CD8-positive, alpha-beta memory T cell (primary cell): ENCODE measurements at regions not wholly inside any gene's neighbourhood (a gene's known extent, or its start where the extent isn't known, plus 50 kb on each side); places are given as distances from the start of the nearest gene placed in this dataset.

Experiments used
- CTCF ChIA-PET: fragments of 350-600 bp; sonication (Branson Sonifier 250); formaldehyde crosslinking; loops from one replicate; lab custom pipeline; 2021; ENCODE audit warnings: antibody characterized with exemption; lab: Charles Lee
- POLR2A ChIA-PET: fragments of 350-600 bp; sonication (Branson Sonifier 250); formaldehyde crosslinking; loops from one replicate; lab custom pipeline; 2021; ENCODE audit warnings: antibody characterized with exemption; lab: Charles Lee
- DNase-seq, 5 donors: peaks; one replicate each; pipeline versions ENCODE4 v3.0.0 to v3.0.0-alpha.2; 2020 to 2022; ENCODE audit warnings: mixed read lengths in 1 of 5
- H3K27ac ChIP-seq: one replicate; pipeline ENCODE4 v1.7.0; 2013; ENCODE audit warnings: low read depth, mild to moderate bottlenecking, low read length, moderate library complexity
- H3K27me3 ChIP-seq: 2 replicates; pipeline ENCODE4 v1.7.0; 2013; ENCODE audit warnings: low read length, mild to moderate bottlenecking; ENCODE audit not compliant: insufficient read depth, poor library complexity, severe bottlenecking
- H3K36me3 ChIP-seq: 2 replicates; pipeline ENCODE4 v1.7.0; 2013; ENCODE audit warnings: mild to moderate bottlenecking, low read length, moderate library complexity; ENCODE audit not compliant: insufficient read depth
- H3K4me1 ChIP-seq: 2 replicates; pipeline ENCODE4 v1.7.0; 2013; ENCODE audit warnings: mild to moderate bottlenecking, low read length, moderate library complexity; ENCODE audit not compliant: insufficient read depth
- H3K4me3 ChIP-seq: 2 replicates; pipeline ENCODE4 v1.7.0; 2013; ENCODE audit warnings: mild to moderate bottlenecking, low read length
- H3K9me3 ChIP-seq: 2 replicates; pipeline ENCODE4 v1.7.0; 2013; ENCODE audit warnings: mild to moderate bottlenecking, low read length
- H3K27ac Mint-ChIP-seq, 8 donors: one replicate each; pipeline ENCODE4 v1.8.0; 2020 to 2021; ENCODE audit warnings: mixed read lengths in 8 of 8, mild to moderate bottlenecking in 6 of 8, inconsistent platforms in 3 of 8, moderate library complexity in 3 of 8
- H3K27me3 Mint-ChIP-seq, 2 donors: one replicate each; pipeline ENCODE4 v1.8.0; 2020 to 2021; ENCODE audit warnings: mixed read lengths in 2 of 2, mild to moderate bottlenecking in 1 of 2, moderate library complexity in 1 of 2
- H3K36me3 Mint-ChIP-seq, 3 donors: one replicate each; pipeline ENCODE4 v1.8.0; 2020 to 2021; ENCODE audit warnings: mixed read lengths in 3 of 3, inconsistent platforms in 1 of 3, mild to moderate bottlenecking in 1 of 3
- H3K4me1 Mint-ChIP-seq, 3 donors: one replicate each; pipeline ENCODE4 v1.8.0; 2020 to 2021; ENCODE audit warnings: mixed read lengths in 3 of 3, inconsistent platforms in 1 of 3, mild to moderate bottlenecking in 1 of 3
- H3K4me3 Mint-ChIP-seq, 7 donors: one replicate each; pipeline ENCODE4 v1.8.0; 2020 to 2021; ENCODE audit warnings: mixed read lengths in 7 of 7, mild to moderate bottlenecking in 6 of 7, moderate library complexity in 4 of 7, inconsistent platforms in 2 of 7
- H3K9me3 Mint-ChIP-seq, 5 donors: one replicate each; pipeline ENCODE4 v1.8.0; 2020 to 2022; ENCODE audit warnings: mixed read lengths in 5 of 5, mild to moderate bottlenecking in 3 of 5, moderate library complexity in 2 of 5, inconsistent platforms in 1 of 5

DNA sequence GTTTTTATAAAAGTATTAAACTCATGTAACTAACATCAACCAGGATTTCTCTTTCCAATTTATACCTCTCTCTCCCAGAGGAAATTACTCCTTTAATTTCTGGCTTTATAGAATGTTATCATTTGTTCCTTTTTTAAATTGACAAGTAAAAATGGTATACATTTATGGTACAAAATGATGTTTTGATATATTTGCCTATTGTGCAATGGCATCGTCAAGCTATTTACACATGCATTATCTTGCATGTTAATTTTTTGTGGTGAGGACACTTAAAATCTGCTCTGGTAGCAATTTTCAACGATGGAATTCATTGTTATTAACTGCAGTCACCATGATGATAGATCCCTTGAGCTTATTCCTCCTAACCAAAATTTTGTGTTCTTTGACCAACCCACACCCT, 149.0 kb upstream of the NAV3 start:
- H3K4me1 ChIP-seq: no peaks in the 10 kb centered on the region
- no peak overlapping the region for H3K4me3 Mint-ChIP-seq
- no peaks in the 10 kb centered on the region for H3K4me1 Mint-ChIP-seq
- no peak overlapping the region for H3K27ac Mint-ChIP-seq
- H3K4me3 ChIP-seq: no peak overlapping the region
- peaks cover 0 to 23% (median 7%) of the 10 kb centered on the region in 5 donors for H3K9me3 Mint-ChIP-seq
- no peak overlapping the region for H3K27ac ChIP-seq
- H3K9me3 ChIP-seq: no peaks in the 10 kb centered on the region
- no peaks in the 10 kb centered on the region for H3K36me3 ChIP-seq
- CTCF ChIA-PET: no interaction called here
- POLR2A ChIA-PET: no interaction called here
- no peaks in the 10 kb centered on the region for H3K27me3 ChIP-seq
- no peaks in the 10 kb centered on the region for H3K36me3 Mint-ChIP-seq
- no peaks in the 10 kb centered on the region for H3K27me3 Mint-ChIP-seq
- DNase-seq: no peak

DNA sequence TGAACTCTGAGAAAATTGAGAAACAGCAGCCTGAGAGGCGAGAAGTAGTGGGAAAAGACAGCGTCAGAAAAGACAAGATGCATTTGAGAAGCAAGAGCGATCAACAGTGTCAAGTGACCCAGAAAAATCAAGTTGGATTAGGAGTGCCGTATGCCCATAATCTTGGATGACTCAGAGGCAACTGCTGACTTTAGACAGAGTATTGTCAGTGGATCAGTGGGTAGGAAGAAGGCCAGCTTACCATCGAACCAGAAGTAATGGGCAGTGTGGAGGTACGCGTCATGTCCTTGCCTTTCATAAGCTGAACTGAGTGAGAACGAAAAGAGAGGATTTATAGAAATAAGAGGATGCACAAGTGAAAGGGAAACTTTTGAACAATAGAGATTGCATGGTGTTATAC, 151.0 kb upstream of the NAV3 start:
- H3K36me3 Mint-ChIP-seq: no peaks in the 10 kb centered on the region
- no peak overlapping the region for H3K27ac ChIP-seq
- no peaks in the 10 kb centered on the region for H3K27me3 Mint-ChIP-seq
- peaks cover 0 to 23% (median 7%) of the 10 kb centered on the region in 5 donors for H3K9me3 Mint-ChIP-seq
- ChIA-PET POLR2A (no interaction called here), CTCF (no interaction called here)
- H3K27ac Mint-ChIP-seq: no peak overlapping the region
- no peaks in the 10 kb centered on the region for H3K27me3 ChIP-seq
- no peaks in the 10 kb centered on the region for H3K4me1 ChIP-seq
- no peaks in the 10 kb centered on the region for H3K9me3 ChIP-seq
- H3K4me3 ChIP-seq: no peak overlapping the region
- DNase-seq: no peak
- no peaks in the 10 kb centered on the region for H3K36me3 ChIP-seq
- H3K4me1 Mint-ChIP-seq: no peaks in the 10 kb centered on the region
- peak overlapping the region in 1 of 7 donors; percentile 37 for H3K4me3 Mint-ChIP-seq

GRCh38 chr12:77678621-77679020, 152.1 kb upstream of the NAV3 start:
- H3K27ac Mint-ChIP-seq: no peak overlapping the region
- H3K27me3 ChIP-seq: no peaks in the 10 kb centered on the region
- H3K27ac ChIP-seq: no peak overlapping the region
- H3K36me3 Mint-ChIP-seq: no peaks in the 10 kb centered on the region
- ChIA-PET POLR2A (no interaction called here), CTCF (no interaction called here)
- no peak for DNase-seq
- no peaks in the 10 kb centered on the region for H3K4me1 ChIP-seq
- no peaks in the 10 kb centered on the region for H3K27me3 Mint-ChIP-seq
- no peaks in the 10 kb centered on the region for H3K36me3 ChIP-seq
- no peak overlapping the region for H3K4me3 ChIP-seq
- no peaks in the 10 kb centered on the region for H3K9me3 ChIP-seq
- no peaks in the 10 kb centered on the region for H3K4me1 Mint-ChIP-seq
- peaks cover 0 to 23% (median 3%) of the 10 kb centered on the region in 5 donors for H3K9me3 Mint-ChIP-seq
- H3K4me3 Mint-ChIP-seq: no peak overlapping the region

GRCh38 chr12:77667101-77667500, 163.6 kb upstream of the NAV3 start:
- H3K4me3 ChIP-seq: no peak overlapping the region
- no peak for DNase-seq
- no peak overlapping the region for H3K27ac ChIP-seq
- H3K36me3 Mint-ChIP-seq: no peaks in the 10 kb centered on the region
- no peaks in the 10 kb centered on the region for H3K4me1 Mint-ChIP-seq
- H3K9me3 Mint-ChIP-seq: peaks cover 7 to 17% (median 8%) of the 10 kb centered on the region in 5 donors
- ChIA-PET POLR2A (no interaction called here), CTCF (no interaction called here)
- H3K27ac Mint-ChIP-seq: no peak overlapping the region
- no peaks in the 10 kb centered on the region for H3K9me3 ChIP-seq
- H3K36me3 ChIP-seq: no peaks in the 10 kb centered on the region
- H3K4me1 ChIP-seq: no peaks in the 10 kb centered on the region
- no peaks in the 10 kb centered on the region for H3K27me3 ChIP-seq
- no peak overlapping the region for H3K4me3 Mint-ChIP-seq
- H3K27me3 Mint-ChIP-seq: no peaks in the 10 kb centered on the region

- no peaks in the 10 kb centered on the region for H3K9me3 ChIP-seq
- Mint-ChIP-seq H3K4me1 (no peaks in the 10 kb centered on the region), H3K36me3 (no peaks in the 10 kb centered on the region), H3K27me3 (no peaks in the 10 kb centered on the region), H3K4me3 (no peak overlapping the region), H3K27ac (no peak overlapping the region), H3K9me3 (peaks cover 2 to 27% (median 9%) of the 10 kb centered on the region in 5 donors)
- H3K27ac ChIP-seq: no peak overlapping the region
- H3K36me3 ChIP-seq: no peaks in the 10 kb centered on the region
- POLR2A ChIA-PET: no interaction called here
- CTCF ChIA-PET: no interaction called here
- H3K4me1 ChIP-seq: no peaks in the 10 kb centered on the region
- no peak overlapping the region for H3K4me3 ChIP-seq
- DNase-seq: no peak
- H3K27me3 ChIP-seq: no peaks in the 10 kb centered on the region
Measured at GRCh38 chr12:77648716-77649115, 182.0 kb upstream of the NAV3 start.

DNA sequence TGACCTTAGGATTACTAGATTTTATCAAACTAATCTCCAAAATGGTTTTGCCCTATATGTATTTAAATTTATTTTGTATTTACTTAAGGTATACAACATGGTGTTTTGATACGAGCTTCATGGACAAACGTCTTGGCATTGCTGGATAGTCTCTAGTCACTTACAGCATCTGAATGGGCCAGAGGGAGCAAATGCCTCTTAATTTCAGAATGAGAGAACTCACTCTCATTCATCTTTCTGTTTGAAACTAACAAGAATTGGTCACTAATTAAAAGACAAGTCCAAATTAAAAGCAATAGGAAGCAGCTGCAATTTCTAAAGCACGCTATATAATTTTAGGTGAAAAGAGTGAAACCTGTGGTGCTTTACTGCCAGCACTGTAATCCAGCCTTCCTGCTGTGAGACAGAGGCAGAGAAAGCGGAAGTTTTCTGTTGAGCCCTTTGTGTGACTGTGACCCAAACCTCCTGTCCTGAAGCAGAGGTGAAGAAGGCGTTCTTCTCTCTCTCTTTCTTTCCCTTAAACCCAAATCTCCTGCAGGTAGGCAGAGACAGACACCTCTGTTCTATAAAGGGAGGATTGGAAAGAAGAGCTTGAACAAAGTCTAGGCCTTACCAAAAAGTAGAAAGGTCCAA, 184.6 kb upstream of the NAV3 start:
- Mint-ChIP-seq H3K36me3 (no peaks in the 10 kb centered on the region), H3K27me3 (no peaks in the 10 kb centered on the region), H3K9me3 (peaks cover under 1 to 18% (median 5%) of the 10 kb centered on the region in 5 donors), H3K4me3 (no peak overlapping the region), H3K4me1 (no peaks in the 10 kb centered on the region), H3K27ac (no peak overlapping the region)
- Histone ChIP-seq H3K36me3 (no peaks in the 10 kb centered on the region), H3K27me3 (no peaks in the 10 kb centered on the region), H3K27ac (no peak overlapping the region), H3K4me3 (no peak overlapping the region), H3K4me1 (no peaks in the 10 kb centered on the region), H3K9me3 (no peaks in the 10 kb centered on the region)
- ChIA-PET CTCF (no interaction called here), POLR2A (no interaction called here)
- DNase-seq: no peak

DNA sequence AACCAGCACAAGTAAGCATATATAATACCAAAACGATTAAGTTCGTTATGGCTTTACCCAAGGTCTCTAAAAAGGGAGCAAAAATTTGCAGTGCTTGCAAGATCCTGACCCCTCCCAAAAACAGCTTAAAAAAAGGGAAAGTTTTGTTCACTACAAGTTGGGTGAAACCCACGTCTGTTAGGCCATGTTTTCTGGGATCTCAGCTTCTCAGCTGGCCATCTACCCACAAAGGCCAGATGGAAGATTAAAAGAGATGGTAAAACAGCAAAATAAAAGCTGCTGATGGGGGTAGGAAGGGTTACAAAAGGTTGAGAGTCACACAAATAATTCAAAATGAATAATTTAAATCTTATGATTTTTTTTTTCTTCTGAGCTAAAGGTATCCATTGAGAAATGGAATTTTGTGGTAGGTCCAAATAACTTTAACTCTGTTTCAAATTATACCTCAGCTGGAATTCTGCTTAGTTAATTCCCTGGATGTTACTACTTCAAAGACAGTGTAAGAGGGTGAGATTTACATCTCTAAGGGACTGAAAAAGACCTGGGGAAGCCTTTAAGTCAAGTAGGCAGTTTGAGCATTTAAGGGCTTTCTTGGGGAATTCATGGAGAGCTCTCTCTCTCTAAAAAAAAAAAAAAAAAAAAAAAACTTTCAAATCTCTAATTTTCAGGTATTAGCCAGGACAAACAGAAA, 185.6 kb upstream of the NAV3 start:
- Histone ChIP-seq H3K27me3 (no peaks in the 10 kb centered on the region), H3K36me3 (no peaks in the 10 kb centered on the region), H3K9me3 (no peaks in the 10 kb centered on the region), H3K27ac (no peak overlapping the region), H3K4me1 (no peaks in the 10 kb centered on the region), H3K4me3 (no peak overlapping the region)
- no peak overlapping the region for H3K4me3 Mint-ChIP-seq
- H3K36me3 Mint-ChIP-seq: no peaks in the 10 kb centered on the region
- no peak for DNase-seq
- no peaks in the 10 kb centered on the region for H3K4me1 Mint-ChIP-seq
- H3K27ac Mint-ChIP-seq: no peak overlapping the region
- no peaks in the 10 kb centered on the region for H3K27me3 Mint-ChIP-seq
- peaks cover 0 to 19% (median 4%) of the 10 kb centered on the region in 5 donors for H3K9me3 Mint-ChIP-seq
- ChIA-PET POLR2A (no interaction called here), CTCF (no interaction called here)

- Mint-ChIP-seq H3K4me3 (no peak overlapping the region), H3K9me3 (peaks cover 2 to 19% (median 4%) of the 10 kb centered on the region in 5 donors), H3K27ac (no peak overlapping the region), H3K27me3 (no peaks in the 10 kb centered on the region), H3K36me3 (no peaks in the 10 kb centered on the region), H3K4me1 (no peaks in the 10 kb centered on the region)
- ChIA-PET POLR2A (no interaction called here), CTCF (no interaction called here)
- Histone ChIP-seq H3K9me3 (no peaks in the 10 kb centered on the region), H3K36me3 (no peaks in the 10 kb centered on the region), H3K4me1 (no peaks in the 10 kb centered on the region), H3K27me3 (no peaks in the 10 kb centered on the region), H3K4me3 (no peak overlapping the region), H3K27ac (no peak overlapping the region)
- DNase-seq: no peak
Measured at GRCh38 chr12:77642246-77642645, 188.4 kb upstream of the NAV3 start.
